Activated B cell treated with CpG ODN at 0.5 μM for 24 hours (primary cell): ENCODE measurements at regions not wholly inside any gene's neighbourhood (a gene's known extent, or its start where the extent isn't known, plus 50 kb on each side); places are given as distances from the start of the nearest gene placed in this dataset.

Source experiments
- ATAC-seq: fragments of 200-7000 bp; cut with Tn5 transposase; one replicate; pipeline ENCODE4 v1.10.0; 2021; ENCODE audit warnings: low read depth, mild to moderate bottlenecking, moderate library complexity
- CTCF ChIA-PET: fragments of 350-600 bp; sonication (Branson Sonifier 250); formaldehyde crosslinking; loops from one replicate; lab custom pipeline; 2021; ENCODE audit warnings: antibody characterized with exemption; lab: Charles Lee
- POLR2A ChIA-PET: fragments of 350-600 bp; sonication (Branson Sonifier 250); formaldehyde crosslinking; loops from one replicate; lab custom pipeline; 2021; ENCODE audit warnings: antibody characterized with exemption; lab: Charles Lee
- DNase-seq: peaks from one replicate; pipeline ENCODE4 v3.0.0; 2022
- H3K27ac Mint-ChIP-seq: one replicate; pipeline ENCODE4 v1.8.0; 2020; ENCODE audit warnings: mixed read lengths
- H3K27me3 Mint-ChIP-seq: one replicate; pipeline ENCODE4 v1.8.0; 2021; ENCODE audit warnings: mixed read lengths
- H3K36me3 Mint-ChIP-seq: one replicate; pipeline ENCODE4 v1.8.0; 2021; ENCODE audit warnings: low read depth, mixed read lengths
- H3K4me1 Mint-ChIP-seq: one replicate; pipeline ENCODE4 v1.8.0; 2021; ENCODE audit warnings: mixed read lengths
- H3K4me3 Mint-ChIP-seq: one replicate; pipeline ENCODE4 v1.8.0; 2020; ENCODE audit warnings: mild to moderate bottlenecking, mixed read lengths
- H3K9me3 Mint-ChIP-seq: one replicate; pipeline ENCODE4 v1.8.0; 2020; ENCODE audit warnings: mixed read lengths
- intact Hi-C: fragments of 100-400 bp; cut with micrococcal nuclease; formaldehyde crosslinking; loops from one replicate; pipeline ENCODE4 v1.15.1; 2024
- TF ChIP-seq, protein P1 (sequence below): fragments of 200-600 bp; IDR thresholded peaks from one replicate; pipeline ENCODE4 v1.8.0; 2022; ENCODE audit warnings: antibody characterized with exemption, mild to moderate bottlenecking

DNA sequence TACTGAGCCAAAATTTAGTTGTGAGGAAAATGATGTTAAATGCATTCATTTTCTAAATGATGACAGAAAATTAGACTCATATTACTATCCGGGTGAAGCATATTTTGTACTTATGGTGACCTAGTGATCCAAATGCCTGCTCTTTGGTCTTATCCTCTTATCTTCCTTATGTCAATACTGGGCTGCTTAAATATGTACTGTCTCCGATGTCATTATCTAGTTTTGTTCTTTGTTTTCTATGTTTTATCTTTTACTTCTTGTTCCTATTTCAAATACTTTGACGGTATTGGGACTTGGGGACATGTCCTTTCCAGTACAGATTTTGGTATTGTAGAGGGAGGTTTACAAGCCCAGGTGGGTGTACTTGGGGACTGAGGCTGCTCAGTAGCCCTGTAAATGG, 124.6 kb upstream of the ESR1 start:
- CTCF ChIA-PET, result no interaction called here
- DNase-seq (no peak), ATAC-seq (no peak)
- no peak overlapping the region for H3K4me3 Mint-ChIP-seq
- no peaks in the 10 kb centered on the region for H3K36me3 Mint-ChIP-seq
- intact Hi-C loops, result no loop called here
- no peaks in the 10 kb centered on the region for H3K9me3 Mint-ChIP-seq
- peaks cover 2% of the 10 kb centered on the region for H3K27me3 Mint-ChIP-seq
- H3K27ac Mint-ChIP-seq, result no peak overlapping the region
- H3K4me1 Mint-ChIP-seq, result peaks cover 13% of the 10 kb centered on the region
- POLR2A ChIA-PET, result no interaction called here
- TF ChIP-seq, protein P1, sequence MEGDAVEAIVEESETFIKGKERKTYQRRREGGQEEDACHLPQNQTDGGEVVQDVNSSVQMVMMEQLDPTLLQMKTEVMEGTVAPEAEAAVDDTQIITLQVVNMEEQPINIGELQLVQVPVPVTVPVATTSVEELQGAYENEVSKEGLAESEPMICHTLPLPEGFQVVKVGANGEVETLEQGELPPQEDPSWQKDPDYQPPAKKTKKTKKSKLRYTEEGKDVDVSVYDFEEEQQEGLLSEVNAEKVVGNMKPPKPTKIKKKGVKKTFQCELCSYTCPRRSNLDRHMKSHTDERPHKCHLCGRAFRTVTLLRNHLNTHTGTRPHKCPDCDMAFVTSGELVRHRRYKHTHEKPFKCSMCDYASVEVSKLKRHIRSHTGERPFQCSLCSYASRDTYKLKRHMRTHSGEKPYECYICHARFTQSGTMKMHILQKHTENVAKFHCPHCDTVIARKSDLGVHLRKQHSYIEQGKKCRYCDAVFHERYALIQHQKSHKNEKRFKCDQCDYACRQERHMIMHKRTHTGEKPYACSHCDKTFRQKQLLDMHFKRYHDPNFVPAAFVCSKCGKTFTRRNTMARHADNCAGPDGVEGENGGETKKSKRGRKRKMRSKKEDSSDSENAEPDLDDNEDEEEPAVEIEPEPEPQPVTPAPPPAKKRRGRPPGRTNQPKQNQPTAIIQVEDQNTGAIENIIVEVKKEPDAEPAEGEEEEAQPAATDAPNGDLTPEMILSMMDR, result no peak

DNA sequence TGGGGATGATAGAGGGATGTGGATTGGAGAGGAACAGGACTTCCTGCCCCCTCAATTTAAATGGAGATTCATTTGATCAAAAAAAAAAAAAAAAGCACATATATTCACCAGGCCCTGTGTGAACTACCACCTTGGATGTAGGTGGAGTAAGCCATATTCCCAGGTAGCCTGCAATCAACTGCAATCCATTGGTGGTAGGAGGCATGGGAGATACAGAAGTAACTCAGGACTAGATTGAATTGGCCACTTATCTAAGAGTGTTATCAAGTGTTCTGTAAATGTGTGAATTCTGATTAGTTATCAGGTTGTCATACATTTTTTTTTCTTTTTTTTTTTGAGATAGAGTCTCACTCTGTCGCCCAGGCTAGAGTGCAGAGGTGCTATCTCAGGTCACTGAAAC, 124.1 kb upstream of the ESR1 start:
- intact Hi-C loops, result no loop called here
- no peak overlapping the region for H3K4me3 Mint-ChIP-seq
- CTCF ChIA-PET, result interaction anchor here (1.3 kb wide), 1 partner anchor 442 kb away, joined by 3 read pairs; no protein-coding TSS in a partner anchor

DNA sequence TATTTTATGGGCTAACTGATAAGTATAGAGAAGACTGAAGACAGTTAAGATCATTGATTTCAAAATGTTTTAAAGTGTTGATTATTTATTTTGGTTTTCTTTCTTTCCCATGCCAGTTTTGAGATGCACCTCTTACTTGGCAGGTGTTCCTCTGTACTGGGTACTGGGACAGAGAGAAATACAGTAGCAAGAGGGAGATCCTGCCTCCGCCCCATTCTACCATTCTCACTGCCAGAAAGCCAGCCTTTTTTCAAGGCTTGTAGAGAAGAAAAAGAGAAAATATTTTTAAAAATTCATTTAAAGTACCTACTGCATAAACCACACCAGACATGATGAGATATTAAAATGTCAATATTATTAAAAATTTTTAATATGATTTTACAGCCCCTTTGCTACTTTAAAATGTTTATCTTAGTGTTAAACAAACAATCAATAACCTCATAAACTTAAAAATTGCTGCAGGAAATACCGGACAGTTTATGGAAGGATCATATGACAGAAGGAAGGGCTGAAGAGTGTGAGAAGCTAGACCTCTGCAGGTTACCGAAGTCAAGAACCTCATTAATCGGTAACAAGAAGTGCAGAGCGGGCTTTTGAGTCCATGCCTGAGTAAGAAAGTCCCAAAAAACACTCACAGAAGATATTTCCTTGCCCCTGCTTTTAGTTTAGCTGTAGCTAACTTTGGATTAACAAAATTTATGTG, 117.8 kb upstream of the ESR1 start:
- CTCF ChIA-PET, result interaction anchor here (0.8 to 4.1 kb wide), 22 partner anchors 9 to 649 kb away, joined by 3 to 105 read pairs (median 6); partner anchors contain the start of gene ESR1
- peaks cover 2% of the 10 kb centered on the region for H3K27me3 Mint-ChIP-seq
- H3K9me3 Mint-ChIP-seq, result no peaks in the 10 kb centered on the region
- DNase-seq (no peak), ATAC-seq (no peak)
- peak overlapping the region; percentile 88 for H3K27ac Mint-ChIP-seq
- peaks cover 6% of the 10 kb centered on the region for H3K36me3 Mint-ChIP-seq
- TF ChIP-seq, protein P1, result no peak
- H3K4me1 Mint-ChIP-seq, result peaks cover 32% of the 10 kb centered on the region
- peak overlapping the region; percentile 79 for H3K4me3 Mint-ChIP-seq
- POLR2A ChIA-PET, result interaction anchor here (0.6 to 5.0 kb wide), 8 partner anchors 13 to 717 kb away, joined by 5 to 67 read pairs (median 12); no protein-coding TSS in a partner anchor
- intact Hi-C loops, result loop anchor here (1.0 to 5.0 kb wide), 6 partner anchors 34 to 649 kb away; partner anchors contain the start of gene ESR1

More for the DNA sequence above, 124.1 kb upstream of the ESR1 start:
- TF ChIP-seq, protein P1, result no peak
- H3K4me1 Mint-ChIP-seq, result peaks cover 13% of the 10 kb centered on the region
- no peak overlapping the region for H3K27ac Mint-ChIP-seq
- H3K36me3 Mint-ChIP-seq, result no peaks in the 10 kb centered on the region
- POLR2A ChIA-PET, result no interaction called here
- peaks cover 2% of the 10 kb centered on the region for H3K27me3 Mint-ChIP-seq
- ATAC-seq, result no peak
- H3K9me3 Mint-ChIP-seq, result no peaks in the 10 kb centered on the region
- DNase-seq, result no peak

DNA sequence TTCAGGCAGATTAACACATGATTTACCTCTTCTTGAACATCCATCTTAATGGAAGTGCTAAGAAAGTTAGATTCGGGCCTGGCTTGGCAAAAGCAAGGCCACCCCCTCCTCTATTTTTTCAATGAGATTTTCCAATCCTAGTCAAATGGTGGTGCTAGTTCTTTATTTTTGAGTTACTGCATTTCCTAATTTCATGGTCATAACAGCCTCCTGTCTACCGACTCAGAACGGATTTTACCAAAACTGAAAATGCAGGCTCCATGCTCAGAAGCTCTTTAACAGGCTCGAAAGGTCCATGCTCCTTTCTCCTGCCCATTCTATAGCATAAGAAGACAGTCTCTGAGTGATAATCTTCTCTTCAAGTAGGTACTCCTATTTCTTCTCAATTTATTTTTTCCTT, 117.2 kb upstream of the ESR1 start:
- intact Hi-C loops, result loop anchor here (1.0 to 5.0 kb wide), 6 partner anchors 33 to 648 kb away; partner anchors contain the start of gene ESR1
- H3K27ac Mint-ChIP-seq, result peak overlapping the region; percentile 88
- peaks cover 6% of the 10 kb centered on the region for H3K36me3 Mint-ChIP-seq
- DNase-seq (no peak), ATAC-seq (peak; percentile 54)
- TF ChIP-seq, protein P1, result no peak
- H3K4me3 Mint-ChIP-seq, result peak overlapping the region; percentile 79
- CTCF ChIA-PET, result interaction anchor here (0.7 to 4.1 kb wide), 33 partner anchors 9 to 648 kb away, joined by 3 to 105 read pairs (median 4); partner anchors contain the start of gene ESR1
- POLR2A ChIA-PET, result interaction anchor here (0.6 to 5.0 kb wide), 13 partner anchors 12 to 716 kb away, joined by 3 to 67 read pairs (median 6); no protein-coding TSS in a partner anchor
- no peaks in the 10 kb centered on the region for H3K9me3 Mint-ChIP-seq
- peaks cover 32% of the 10 kb centered on the region for H3K4me1 Mint-ChIP-seq
- peaks cover 2% of the 10 kb centered on the region for H3K27me3 Mint-ChIP-seq
